ENCODE measurements at regions not wholly inside any gene's neighbourhood (a gene's known extent, or its start where the extent isn't known, plus 50 kb on each side); places are given as distances from the start of the nearest gene placed in this dataset.
"Not testable (repeated sequence)": the region's sequence is repeated elsewhere in the genome, so short reads cannot be mapped to it uniquely, and the experiment has no call there.

GRCh38 chr2:234386971-234387370 lies 109.9 kb downstream of the ARL4C start:
- WGBS (ENCODE audit: extremely low coverage, insufficient coverage, insufficient read length): no CpG with 5 or more reads among the region's 8 CpGs

DNA sequence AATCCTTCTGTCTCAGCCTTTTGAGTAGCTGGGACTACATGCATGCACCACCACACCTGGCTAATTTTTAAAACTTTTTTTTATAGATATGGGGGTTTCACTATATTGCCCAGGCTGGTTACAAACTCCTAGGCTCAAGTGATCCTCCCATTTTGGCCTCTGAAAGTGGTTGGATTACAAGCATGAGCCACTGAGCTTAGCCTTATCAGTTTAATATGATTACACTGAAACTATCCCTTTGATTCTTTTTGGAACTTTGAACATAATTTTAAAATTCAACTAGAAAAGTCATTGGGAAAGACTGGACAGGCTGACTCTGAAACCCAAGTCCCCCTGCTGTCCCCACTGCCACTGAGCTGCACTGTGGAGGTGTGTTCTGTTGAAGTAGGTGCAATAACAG lies 114.8 kb downstream of the ARL4C start:
- H3K4me2 ChIP-seq (ENCODE audit: low read length): no peak overlapping the region
- no peak overlapping the region for H2AFZ ChIP-seq (ENCODE audit: insufficient read depth, low read length, poor library complexity)
- no peak overlapping the region for H3K18ac ChIP-seq (ENCODE audit: low read length)
- H4K8ac ChIP-seq (ENCODE audit: low read depth, low read length): no peak overlapping the region
- no peak for DNase-seq
- no peak overlapping the region for H3K14ac ChIP-seq (ENCODE audit: low read length)
- no peak overlapping the region for H4K12ac ChIP-seq (ENCODE audit: low read depth, low read length)
- H3K23ac ChIP-seq (ENCODE audit: low read length): no peak overlapping the region
- no peak overlapping the region for H2AK5ac ChIP-seq (ENCODE audit: low read length)
- H4K91ac ChIP-seq (ENCODE audit: low read depth, low read length): no peak overlapping the region
- H3K4me3 ChIP-seq (ENCODE audit: low read depth, low read length): no peak overlapping the region
- no peaks in the 10 kb centered on the region for H3K36me3 ChIP-seq (ENCODE audit: control insufficient read depth in 1 of 2, insufficient read depth in 2 of 2, low read length in 2 of 2)
- no peak overlapping the region for H2BK120ac ChIP-seq (ENCODE audit: insufficient read depth, low read length, poor library complexity)
- H3K79me2 ChIP-seq (ENCODE audit: control insufficient read depth, insufficient read depth, low read length, poor library complexity): no peaks in the 10 kb centered on the region
- H3K27me3 ChIP-seq (ENCODE audit: insufficient read depth, low read length): no peaks in the 10 kb centered on the region
- H3K27ac ChIP-seq (ENCODE audit: low read depth, low read length): no peak overlapping the region
- H2BK5ac ChIP-seq (ENCODE audit: low read depth, low read length, poor library complexity): no peak overlapping the region
- H2BK12ac ChIP-seq (ENCODE audit: low read length): no peak overlapping the region
- no peak overlapping the region for H3K4ac ChIP-seq (ENCODE audit: low read depth, low read length)
- H3K9me3 ChIP-seq (ENCODE audit: insufficient read depth, low read depth, low read length): no peaks in the 10 kb centered on the region
- no peak overlapping the region for H3K9ac ChIP-seq (ENCODE audit: low read length)
- no peaks in the 10 kb centered on the region for H3K4me1 ChIP-seq (ENCODE audit: control insufficient read depth in 1 of 2, insufficient read depth in 2 of 2, low read length in 2 of 2)
- H3K79me1 ChIP-seq (ENCODE audit: low read length): no peaks in the 10 kb centered on the region

More at GRCh38 chr2:234386971-234387370, 109.9 kb downstream of the ARL4C start:
- Histone ChIP-seq H3K4me3 (ENCODE audit: low read depth, low read length) (no peak overlapping the region), H2BK12ac (ENCODE audit: low read length) (no peak overlapping the region), H3K79me1 (ENCODE audit: low read length) (no peaks in the 10 kb centered on the region), H2BK5ac (ENCODE audit: low read depth, low read length, poor library complexity) (no peak overlapping the region), H3K14ac (ENCODE audit: low read length) (no peak overlapping the region), H3K23ac (ENCODE audit: low read length) (no peak overlapping the region), H3K4ac (ENCODE audit: low read depth, low read length) (no peak overlapping the region), H3K36me3 (ENCODE audit: control insufficient read depth in 1 of 2, insufficient read depth in 2 of 2, low read length in 2 of 2) (no peaks in the 10 kb centered on the region), H3K4me2 (ENCODE audit: low read length) (no peak overlapping the region), H4K8ac (ENCODE audit: low read depth, low read length) (no peak overlapping the region), H3K4me1 (ENCODE audit: control insufficient read depth in 1 of 2, insufficient read depth in 2 of 2, low read length in 2 of 2) (no peaks in the 10 kb centered on the region), H2BK120ac (ENCODE audit: insufficient read depth, low read length, poor library complexity) (no peak overlapping the region), H3K27ac (ENCODE audit: low read depth, low read length) (no peak overlapping the region), H3K9ac (ENCODE audit: low read length) (no peak overlapping the region), H3K79me2 (ENCODE audit: control insufficient read depth, insufficient read depth, low read length, poor library complexity) (no peaks in the 10 kb centered on the region), H3K27me3 (ENCODE audit: insufficient read depth, low read length) (no peaks in the 10 kb centered on the region), H2AK5ac (ENCODE audit: low read length) (no peak overlapping the region), H4K12ac (ENCODE audit: low read depth, low read length) (no peak overlapping the region), H3K9me3 (ENCODE audit: insufficient read depth, low read depth, low read length) (no peaks in the 10 kb centered on the region), H2AFZ (ENCODE audit: insufficient read depth, low read length, poor library complexity) (no peak overlapping the region), H4K91ac (ENCODE audit: low read depth, low read length) (no peak overlapping the region), H3K18ac (ENCODE audit: low read length) (no peak overlapping the region)
- no peak for DNase-seq

DNA sequence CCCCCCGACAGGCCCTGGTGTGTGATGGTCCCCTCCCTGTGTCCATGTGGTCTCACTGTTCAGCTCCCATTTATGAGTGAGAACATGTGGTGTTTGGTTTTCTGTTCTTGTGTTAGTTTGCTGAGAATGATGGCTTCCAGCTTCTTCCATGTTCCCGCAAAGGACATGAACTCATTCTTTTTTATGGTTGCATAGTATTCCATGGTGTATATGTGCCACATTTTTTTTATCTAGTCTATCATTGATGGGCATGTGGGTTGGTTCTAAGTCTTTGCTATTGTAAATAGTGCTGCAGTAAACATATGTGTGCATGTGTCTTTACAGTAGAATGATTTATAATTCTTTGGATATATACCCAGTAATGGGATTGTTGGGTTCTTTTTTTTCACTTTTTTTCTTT lies 117.9 kb downstream of the ARL4C start:
- not testable (repeated sequence) for DNase-seq; H2BK120ac ChIP-seq (ENCODE audit: insufficient read depth, low read length, poor library complexity); H2AFZ ChIP-seq (ENCODE audit: insufficient read depth, low read length, poor library complexity); H4K12ac ChIP-seq (ENCODE audit: low read depth, low read length); H3K4me2 ChIP-seq (ENCODE audit: low read length); H3K14ac ChIP-seq (ENCODE audit: low read length); H3K4me3 ChIP-seq (ENCODE audit: low read depth, low read length); H2BK12ac ChIP-seq (ENCODE audit: low read length); H4K91ac ChIP-seq (ENCODE audit: low read depth, low read length); H3K23ac ChIP-seq (ENCODE audit: low read length); H3K18ac ChIP-seq (ENCODE audit: low read length); H3K79me2 ChIP-seq (ENCODE audit: control insufficient read depth, insufficient read depth, low read length, poor library complexity); H4K8ac ChIP-seq (ENCODE audit: low read depth, low read length); H3K9ac ChIP-seq (ENCODE audit: low read length); H3K9me3 ChIP-seq (ENCODE audit: insufficient read depth, low read depth, low read length); H3K27me3 ChIP-seq (ENCODE audit: insufficient read depth, low read length); H3K27ac ChIP-seq (ENCODE audit: low read depth, low read length); H3K4ac ChIP-seq (ENCODE audit: low read depth, low read length); H2AK5ac ChIP-seq (ENCODE audit: low read length); H3K79me1 ChIP-seq (ENCODE audit: low read length); H3K4me1 ChIP-seq (ENCODE audit: control insufficient read depth in 1 of 2, insufficient read depth in 2 of 2, low read length in 2 of 2); H2BK5ac ChIP-seq (ENCODE audit: low read depth, low read length, poor library complexity); H3K36me3 ChIP-seq (ENCODE audit: control insufficient read depth in 1 of 2, insufficient read depth in 2 of 2, low read length in 2 of 2)
- WGBS (ENCODE audit: extremely low coverage, insufficient coverage, insufficient read length): no CpG with 5 or more reads among the region's 2 CpGs

- Histone ChIP-seq H3K27me3 (ENCODE audit: insufficient read depth, low read length) (no peaks in the 10 kb centered on the region), H4K8ac (ENCODE audit: low read depth, low read length) (no peak overlapping the region), H3K9ac (ENCODE audit: low read length) (no peak overlapping the region), H3K4me1 (ENCODE audit: control insufficient read depth in 1 of 2, insufficient read depth in 2 of 2, low read length in 2 of 2) (no peaks in the 10 kb centered on the region), H2BK5ac (ENCODE audit: low read depth, low read length, poor library complexity) (no peak overlapping the region), H3K4me3 (ENCODE audit: low read depth, low read length) (no peak overlapping the region), H3K79me1 (ENCODE audit: low read length) (no peaks in the 10 kb centered on the region), H3K79me2 (ENCODE audit: control insufficient read depth, insufficient read depth, low read length, poor library complexity) (no peaks in the 10 kb centered on the region), H2BK12ac (ENCODE audit: low read length) (peak overlapping the region; percentile 65), H2AK5ac (ENCODE audit: low read length) (no peak overlapping the region), H3K18ac (ENCODE audit: low read length) (no peak overlapping the region), H3K23ac (ENCODE audit: low read length) (no peak overlapping the region), H2BK120ac (ENCODE audit: insufficient read depth, low read length, poor library complexity) (no peak overlapping the region), H3K27ac (ENCODE audit: low read depth, low read length) (no peak overlapping the region), H2AFZ (ENCODE audit: insufficient read depth, low read length, poor library complexity) (no peak overlapping the region), H3K14ac (ENCODE audit: low read length) (no peak overlapping the region), H3K4ac (ENCODE audit: low read depth, low read length) (no peak overlapping the region), H4K12ac (ENCODE audit: low read depth, low read length) (no peak overlapping the region), H4K91ac (ENCODE audit: low read depth, low read length) (no peak overlapping the region), H3K9me3 (ENCODE audit: insufficient read depth, low read depth, low read length) (no peaks in the 10 kb centered on the region), H3K4me2 (ENCODE audit: low read length) (no peak overlapping the region), H3K36me3 (ENCODE audit: control insufficient read depth in 1 of 2, insufficient read depth in 2 of 2, low read length in 2 of 2) (no peaks in the 10 kb centered on the region)
- WGBS (ENCODE audit: extremely low coverage, insufficient coverage, insufficient read length): no CpG with 5 or more reads among the region's 4 CpGs
- peak in 1 of 2 donors; percentile 80 for DNase-seq
These were observed 118.4 kb downstream of the ARL4C start for GRCh38 chr2:234378440-234378839.
